Kidney (tissue), 13 donors: ENCODE measurements at regions not wholly inside any gene's neighbourhood (a gene's known extent, or its start where the extent isn't known, plus 50 kb on each side); places are given as distances from the start of the nearest gene placed in this dataset.

Source experiments
- DNase-seq, 5 donors: peaks; one replicate each; pipeline ENCODE4 v3.0.0-alpha.2; 2013 to 2020
- FAIRE-seq: peaks from 2 replicates; lab custom pipeline; 2012; peaks lifted over from hg19 to GRCh38; lab: Jason Lieb, UNC
- H3K27ac ChIP-seq, 2 donors: one replicate each; pipeline ENCODE4 v1.7.0; 2013; ENCODE audit warnings: low read depth in 2 of 2, low read length in 2 of 2, inconsistent platforms in 1 of 2
- H3K27me3 ChIP-seq: one replicate; pipeline ENCODE4 v1.7.1; 2013; ENCODE audit warnings: low read length, inconsistent platforms; ENCODE audit not compliant: control insufficient read depth, insufficient read depth
- H3K36me3 ChIP-seq, 3 donors: one replicate each; pipeline versions ENCODE4 v1.7.0 to v1.7.1; 2013; ENCODE audit warnings: low read length in 3 of 3, control low read depth in 1 of 3, inconsistent platforms in 1 of 3; ENCODE audit not compliant: insufficient read depth in 3 of 3, control insufficient read depth in 2 of 3
- H3K4me1 ChIP-seq, 3 donors: one replicate each; pipeline versions ENCODE4 v1.7.0 to v1.7.1; 2013; ENCODE audit warnings: low read length in 3 of 3, inconsistent platforms in 1 of 3, low read depth in 1 of 3; ENCODE audit not compliant: control insufficient read depth in 2 of 3, insufficient read depth in 2 of 3
- H3K4me3 ChIP-seq, 3 donors: one replicate each; pipeline versions ENCODE4 v1.7.0 to v1.8.1; 2013; ENCODE audit warnings: low read length in 3 of 3, control low read depth in 1 of 3, inconsistent platforms in 1 of 3
- H3K9ac ChIP-seq, 3 donors: one replicate each; pipeline versions ENCODE4 v1.7.0 to v1.7.1; 2013; ENCODE audit warnings: low read length in 3 of 3, control low read depth in 1 of 3, inconsistent platforms in 1 of 3
- H3K9me3 ChIP-seq, 3 donors: one replicate each; pipeline versions ENCODE4 v1.7.0 to v1.7.1; 2013; ENCODE audit warnings: low read length in 3 of 3, control low read depth in 1 of 3, inconsistent platforms in 1 of 3; ENCODE audit not compliant: control insufficient read depth in 2 of 3, insufficient read depth in 1 of 3
- intact Hi-C: fragments of 100-400 bp; cut with DNase I; formaldehyde crosslinking; loops from one replicate; pipeline ENCODE4 v1.11.1; 2022
- TF ChIP-seq, protein P1 (sequence below): IDR thresholded peaks from 3 replicates; pipeline ENCODE4 v1.5.1; 2012; ENCODE audit warnings: mild to moderate bottlenecking, moderate library complexity, borderline replicate concordance; ENCODE audit not compliant: insufficient read depth; ENCODE audit errors: extremely low read depth
- donor health status: control.
- donor health status: control.
- donor health status: control.
- donor health status: control.
- donor health status: control.
- donor health status: DM: yes; HTN: yes; CAD: no.
- donor health status: Normal renal cell carcinoma (clear cell type).

DNA sequence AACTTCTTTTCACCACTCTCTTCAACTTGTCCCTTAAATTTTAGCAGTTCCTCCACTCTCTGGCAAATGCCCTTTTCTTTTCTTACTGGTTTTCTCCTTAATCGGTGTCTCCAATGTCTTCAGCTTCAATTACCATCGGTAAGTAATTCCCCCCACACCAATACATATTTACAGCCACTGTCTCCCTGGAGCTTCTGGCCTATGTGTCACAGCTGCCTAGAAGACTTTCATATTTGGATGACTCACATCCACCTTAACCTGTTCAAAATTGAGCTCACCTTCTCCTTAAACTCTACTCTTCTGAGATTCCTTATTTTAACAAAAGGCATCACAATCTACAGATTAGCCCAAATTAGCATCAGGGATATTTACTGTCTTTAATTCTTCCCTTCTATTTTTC, 380.4 kb downstream of the POM121L12 start:
- Histone ChIP-seq H3K27ac (peak overlapping the region in 1 of 2 donors; percentile 23), H3K4me3 (peak overlapping the region in 2 of 3 donors; percentile 59 to 80), H3K4me1 (peaks cover 0 to 6% (median 0%) of the 10 kb centered on the region in 3 donors), H3K9ac (no peak overlapping the region), H3K9me3 (no peaks in the 10 kb centered on the region), H3K27me3 (no peaks in the 10 kb centered on the region), H3K36me3 (no peaks in the 10 kb centered on the region)
- TF ChIP-seq, protein P1, sequence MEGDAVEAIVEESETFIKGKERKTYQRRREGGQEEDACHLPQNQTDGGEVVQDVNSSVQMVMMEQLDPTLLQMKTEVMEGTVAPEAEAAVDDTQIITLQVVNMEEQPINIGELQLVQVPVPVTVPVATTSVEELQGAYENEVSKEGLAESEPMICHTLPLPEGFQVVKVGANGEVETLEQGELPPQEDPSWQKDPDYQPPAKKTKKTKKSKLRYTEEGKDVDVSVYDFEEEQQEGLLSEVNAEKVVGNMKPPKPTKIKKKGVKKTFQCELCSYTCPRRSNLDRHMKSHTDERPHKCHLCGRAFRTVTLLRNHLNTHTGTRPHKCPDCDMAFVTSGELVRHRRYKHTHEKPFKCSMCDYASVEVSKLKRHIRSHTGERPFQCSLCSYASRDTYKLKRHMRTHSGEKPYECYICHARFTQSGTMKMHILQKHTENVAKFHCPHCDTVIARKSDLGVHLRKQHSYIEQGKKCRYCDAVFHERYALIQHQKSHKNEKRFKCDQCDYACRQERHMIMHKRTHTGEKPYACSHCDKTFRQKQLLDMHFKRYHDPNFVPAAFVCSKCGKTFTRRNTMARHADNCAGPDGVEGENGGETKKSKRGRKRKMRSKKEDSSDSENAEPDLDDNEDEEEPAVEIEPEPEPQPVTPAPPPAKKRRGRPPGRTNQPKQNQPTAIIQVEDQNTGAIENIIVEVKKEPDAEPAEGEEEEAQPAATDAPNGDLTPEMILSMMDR: no peak
- FAIRE-seq (no peak), DNase-seq (no peak)
- intact Hi-C loops: no loop called here

DNA sequence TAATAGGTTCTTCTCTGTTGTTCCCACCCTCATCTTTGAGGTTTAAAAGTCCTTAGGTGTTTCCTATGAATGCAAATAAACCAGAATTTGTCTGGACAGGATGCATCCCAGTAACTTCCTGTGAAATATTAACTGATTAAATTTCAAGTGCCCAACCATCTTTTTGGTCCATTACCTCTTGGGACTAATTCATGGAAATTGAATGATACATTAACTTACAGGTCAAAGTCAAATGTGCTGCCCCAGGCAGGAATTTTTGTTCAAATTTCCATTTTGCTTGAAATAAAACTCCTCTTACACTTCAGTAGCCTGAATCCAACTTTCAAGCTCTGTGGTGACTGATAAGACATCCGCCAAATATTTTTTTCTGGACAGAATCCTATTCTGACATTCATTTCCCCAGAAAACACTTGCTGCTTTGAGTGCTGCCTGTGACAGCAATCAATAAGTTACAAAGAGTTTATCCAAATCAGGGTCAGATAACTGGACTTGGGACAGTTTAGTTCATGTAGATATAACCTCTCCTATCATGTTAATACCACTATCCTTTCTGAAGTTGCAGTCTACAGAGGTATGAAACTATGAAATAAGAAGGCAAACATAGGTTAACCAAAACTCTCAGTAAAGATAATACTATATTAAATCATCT, 383.5 kb downstream of the POM121L12 start:
- DNase-seq (peak in 2 of 5 donors; percentile 57 to 64), FAIRE-seq (peak; percentile 88)
- Histone ChIP-seq H3K9me3 (no peaks in the 10 kb centered on the region), H3K4me3 (peak overlapping the region; percentile 38 to 80 (median 59)), H3K4me1 (peaks cover 0 to 9% (median 2%) of the 10 kb centered on the region in 3 donors), H3K36me3 (no peaks in the 10 kb centered on the region), H3K9ac (peak overlapping the region in 1 of 3 donors; percentile 34), H3K27ac (peak overlapping the region; percentile 53 to 74), H3K27me3 (no peaks in the 10 kb centered on the region)
- intact Hi-C loops: no loop called here
- TF ChIP-seq, protein P1: no peak

DNA sequence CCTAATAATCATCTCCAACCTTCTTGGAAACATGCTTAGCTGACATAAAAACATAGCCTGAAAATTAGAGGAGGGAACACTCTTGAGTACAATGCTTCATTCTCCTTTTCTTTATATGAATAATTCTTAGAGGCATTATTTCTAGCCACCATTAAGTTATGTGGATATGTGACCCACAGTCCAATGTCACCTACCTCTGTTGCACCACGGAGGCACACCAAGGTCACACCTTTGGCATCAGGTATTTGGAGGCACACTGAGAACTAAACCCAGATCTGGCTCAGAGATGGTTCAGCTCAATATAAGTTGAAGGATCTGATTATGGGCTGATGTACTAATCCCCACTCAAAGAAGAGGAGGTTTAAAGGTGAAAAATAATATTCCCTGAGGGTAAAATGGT, 385.1 kb downstream of the POM121L12 start:
- H3K36me3 ChIP-seq: no peaks in the 10 kb centered on the region

More for the DNA sequence above, 385.1 kb downstream of the POM121L12 start:
- Histone ChIP-seq H3K9ac (no peak overlapping the region), H3K4me1 (peaks cover 0 to 9% (median 2%) of the 10 kb centered on the region in 3 donors), H3K27me3 (no peaks in the 10 kb centered on the region), H3K9me3 (no peaks in the 10 kb centered on the region), H3K4me3 (no peak overlapping the region), H3K27ac (no peak overlapping the region)
- DNase-seq (no peak), FAIRE-seq (no peak)
- TF ChIP-seq, protein P1: no peak
- intact Hi-C loops: no loop called here
